Activated CD4-positive, alpha-beta T cell treated with anti-CD3 and anti-CD28 coated beads for 1 hour (primary cell): ENCODE measurements at regions not wholly inside any gene's neighbourhood (a gene's known extent, or its start where the extent isn't known, plus 50 kb on each side); places are given as distances from the start of the nearest gene placed in this dataset.
"Not testable (repeated sequence)": the region's sequence is repeated elsewhere in the genome, so short reads cannot be mapped to it uniquely, and the experiment has no call there.

Source experiments
- DNase-seq: peaks from one replicate; pipeline ENCODE4 v3.0.0-alpha.2; 2020

GRCh38 chr1:55463814-55464475, 248.8 kb upstream of the USP24 start:
- no peak for DNase-seq

GRCh38 chr1:55457874-55458273, 242.7 kb upstream of the USP24 start:
- no peak for DNase-seq

- no peak for DNase-seq
Observed at GRCh38 chr1:55456971-55457370, 241.8 kb upstream of the USP24 start.

- no peak for DNase-seq
Observed at GRCh38 chr1:55448261-55448660, 233.1 kb upstream of the USP24 start.

GRCh38 chr1:55447488-55447887, 232.3 kb upstream of the USP24 start:
- no peak for DNase-seq

- no peak for DNase-seq
Observed at GRCh38 chr1:55446351-55446750, 231.2 kb upstream of the USP24 start.

GRCh38 chr1:55445416-55445815, 230.3 kb upstream of the USP24 start:
- DNase-seq: no peak

GRCh38 chr1:55444667-55445066, 229.5 kb upstream of the USP24 start:
- DNase-seq: no peak

GRCh38 chr1:55443175-55443915, 228.2 kb upstream of the USP24 start:
- no peak for DNase-seq

GRCh38 chr1:55441489-55441888, 226.3 kb upstream of the USP24 start:
- DNase-seq: no peak

GRCh38 chr1:55437692-55438091, 222.5 kb upstream of the USP24 start:
- no peak for DNase-seq

GRCh38 chr1:55430720-55431119, 215.6 kb upstream of the USP24 start:
- not testable (repeated sequence) for DNase-seq

- not testable (repeated sequence) for DNase-seq
Observed at GRCh38 chr1:55430206-55430605, 215.0 kb upstream of the USP24 start.

GRCh38 chr1:55428944-55429931, 214.1 kb upstream of the USP24 start:
- DNase-seq: no peak

GRCh38 chr1:55428231-55428630, 213.1 kb upstream of the USP24 start:
- no peak for DNase-seq

GRCh38 chr1:55427606-55428005, 212.4 kb upstream of the USP24 start:
- DNase-seq: no peak

- no peak for DNase-seq
Observed at GRCh38 chr1:55426619-55427018, 211.5 kb upstream of the USP24 start.

- DNase-seq: no peak
Observed at GRCh38 chr1:55426156-55426555, 211.0 kb upstream of the USP24 start.

GRCh38 chr1:55425310-55425930, 210.3 kb upstream of the USP24 start:
- DNase-seq: no peak

GRCh38 chr1:55423376-55423775, 208.2 kb upstream of the USP24 start:
- DNase-seq: no peak

GRCh38 chr1:55420929-55421716, 206.0 kb upstream of the USP24 start:
- DNase-seq: no peak

- no peak for DNase-seq
Observed at GRCh38 chr1:55420026-55420425, 204.9 kb upstream of the USP24 start.
